Osteoblast (primary cell): ENCODE measurements at regions not wholly inside any gene's neighbourhood (a gene's known extent, or its start where the extent isn't known, plus 50 kb on each side); places are given as distances from the start of the nearest gene placed in this dataset.

Source experiments
- DNase-seq: peaks from one replicate; pipeline ENCODE4 v3.0.0; 2011; ENCODE audit warnings: low spot score, mixed read lengths; ENCODE audit not compliant: insufficient read length; ENCODE audit errors: missing footprints
- H2AFZ ChIP-seq: 2 replicates; pipeline ENCODE4 v1.6.0; 2011; ENCODE audit warnings: mild to moderate bottlenecking, low read length
- H3K27ac ChIP-seq: 2 replicates; pipeline ENCODE4 v1.5.1; 2011; ENCODE audit warnings: mild to moderate bottlenecking, low read depth, low read length, moderate library complexity
- H3K27me3 ChIP-seq: 2 replicates; pipeline ENCODE4 v1.6.0; 2012; ENCODE audit warnings: mild to moderate bottlenecking, control low read depth, inconsistent platforms, low read length, moderate library complexity; ENCODE audit not compliant: insufficient read depth
- H3K36me3 ChIP-seq: 2 replicates; pipeline ENCODE4 v1.5.1; 2011; ENCODE audit warnings: mild to moderate bottlenecking, low read length, control low read depth, moderate library complexity; ENCODE audit not compliant: insufficient read depth
- H3K4me1 ChIP-seq: 2 replicates; pipeline ENCODE4 v1.5.1; 2011; ENCODE audit warnings: mild to moderate bottlenecking, low read length, control low read depth, moderate library complexity; ENCODE audit not compliant: insufficient read depth
- H3K4me2 ChIP-seq: 2 replicates; pipeline ENCODE4 v1.6.0; 2011; ENCODE audit warnings: mild to moderate bottlenecking, low read length; ENCODE audit not compliant: insufficient read depth
- H3K4me3 ChIP-seq: fragments of 200-600 bp; sonication (generic); 3 replicates; pipeline ENCODE4 v1.5.1; 2012; ENCODE audit warnings: mild to moderate bottlenecking, low read length, inconsistent platforms; ENCODE audit not compliant: insufficient read depth
- H3K79me2 ChIP-seq: 2 replicates; pipeline ENCODE4 v1.6.0; 2012; ENCODE audit warnings: mild to moderate bottlenecking, low read length, control low read depth, inconsistent platforms; ENCODE audit not compliant: insufficient read depth
- H3K9me3 ChIP-seq: 2 replicates; pipeline ENCODE4 v1.5.1; 2011; ENCODE audit warnings: low read depth, low read length, control low read depth
- H4K20me1 ChIP-seq: 2 replicates; pipeline ENCODE4 v1.6.0; 2012; ENCODE audit warnings: mild to moderate bottlenecking, low read length, control low read depth; ENCODE audit not compliant: insufficient read depth
- CTCF ChIP-seq: IDR thresholded peaks from 2 replicates; pipeline ENCODE4 v1.5.1; 2011; ENCODE audit warnings: mild to moderate bottlenecking, low read depth, low read length, moderate library complexity; ENCODE audit errors: extremely low read depth

GRCh38 chr6:153843420-153843819 lies 195.6 kb upstream of the OPRM1 start:
- H3K27ac ChIP-seq, result no peak overlapping the region
- H3K9me3 ChIP-seq, result no peaks in the 10 kb centered on the region
- H4K20me1 ChIP-seq, result no peaks in the 10 kb centered on the region
- H3K79me2 ChIP-seq, result no peaks in the 10 kb centered on the region
- H3K4me1 ChIP-seq, result no peaks in the 10 kb centered on the region
- H3K36me3 ChIP-seq, result no peaks in the 10 kb centered on the region
- DNase-seq, result no peak
- H2AFZ ChIP-seq, result no peak overlapping the region
- no peak overlapping the region for H3K4me2 ChIP-seq
- TF ChIP-seq CTCF, result no peak
- H3K4me3 ChIP-seq, result no peak overlapping the region
- H3K27me3 ChIP-seq, result no peaks in the 10 kb centered on the region

GRCh38 chr6:153842491-153842890 lies 196.5 kb upstream of the OPRM1 start:
- Histone ChIP-seq H3K4me3 (no peak overlapping the region), H3K4me2 (no peak overlapping the region), H3K36me3 (no peaks in the 10 kb centered on the region), H3K79me2 (no peaks in the 10 kb centered on the region), H3K27me3 (no peaks in the 10 kb centered on the region), H2AFZ (no peak overlapping the region), H4K20me1 (no peaks in the 10 kb centered on the region), H3K27ac (no peak overlapping the region), H3K9me3 (no peaks in the 10 kb centered on the region), H3K4me1 (no peaks in the 10 kb centered on the region)
- no peak for TF ChIP-seq CTCF
- no peak for DNase-seq

GRCh38 chr6:153840039-153840850 lies 198.8 kb upstream of the OPRM1 start:
- TF ChIP-seq CTCF, result no peak
- no peaks in the 10 kb centered on the region for H3K79me2 ChIP-seq
- H4K20me1 ChIP-seq, result no peaks in the 10 kb centered on the region
- no peak for DNase-seq
- no peaks in the 10 kb centered on the region for H3K4me1 ChIP-seq
- H3K27ac ChIP-seq, result no peak overlapping the region
- no peaks in the 10 kb centered on the region for H3K9me3 ChIP-seq
- H3K27me3 ChIP-seq, result no peaks in the 10 kb centered on the region
- H3K4me2 ChIP-seq, result no peak overlapping the region
- H2AFZ ChIP-seq, result no peak overlapping the region
- H3K4me3 ChIP-seq, result no peak overlapping the region
- no peaks in the 10 kb centered on the region for H3K36me3 ChIP-seq

- no peak for TF ChIP-seq CTCF
- no peak overlapping the region for H3K4me2 ChIP-seq
- H3K79me2 ChIP-seq, result no peaks in the 10 kb centered on the region
- no peak for DNase-seq
- H2AFZ ChIP-seq, result no peak overlapping the region
- H3K27ac ChIP-seq, result no peak overlapping the region
- no peaks in the 10 kb centered on the region for H3K36me3 ChIP-seq
- no peaks in the 10 kb centered on the region for H3K27me3 ChIP-seq
- no peak overlapping the region for H3K4me3 ChIP-seq
- no peaks in the 10 kb centered on the region for H4K20me1 ChIP-seq
- H3K4me1 ChIP-seq, result no peaks in the 10 kb centered on the region
- H3K9me3 ChIP-seq, result no peaks in the 10 kb centered on the region
Measured at GRCh38 chr6:153832543-153832942, 206.5 kb upstream of the OPRM1 start.
